IPS-20b (cell line): ENCODE measurements at regions not wholly inside any gene's neighbourhood (a gene's known extent, or its start where the extent isn't known, plus 50 kb on each side); places are given as distances from the start of the nearest gene placed in this dataset.

Experiments
- H3K27ac ChIP-seq: one replicate; pipeline ENCODE4 v1.5.1; 2013; ENCODE audit warnings: low read length
- H3K27me3 ChIP-seq: 2 replicates; pipeline ENCODE4 v1.6.1; 2013; ENCODE audit warnings: mild to moderate bottlenecking, low read length, inconsistent platforms; ENCODE audit not compliant: insufficient read depth
- H3K36me3 ChIP-seq: 2 replicates; pipeline ENCODE4 v1.6.1; 2013; ENCODE audit warnings: low read depth, mild to moderate bottlenecking, inconsistent platforms, low read length, moderate library complexity; ENCODE audit not compliant: insufficient read depth
- H3K4me1 ChIP-seq: 2 replicates; pipeline ENCODE4 v1.6.1; 2013; ENCODE audit warnings: mild to moderate bottlenecking, control low read depth, inconsistent platforms, low read length, moderate library complexity; ENCODE audit not compliant: insufficient read depth
- H3K4me3 ChIP-seq: 2 replicates; pipeline ENCODE4 v1.5.1; 2013; ENCODE audit warnings: mild to moderate bottlenecking, low read length, inconsistent platforms
- H3K9ac ChIP-seq: 2 replicates; pipeline ENCODE4 v1.6.1; 2013; ENCODE audit warnings: low read depth, mild to moderate bottlenecking, inconsistent platforms, low read length, moderate library complexity
- H3K9me3 ChIP-seq: 2 replicates; pipeline ENCODE4 v1.6.1; 2013; ENCODE audit warnings: mild to moderate bottlenecking, low read depth, low read length, inconsistent platforms; ENCODE audit not compliant: insufficient read depth

DNA sequence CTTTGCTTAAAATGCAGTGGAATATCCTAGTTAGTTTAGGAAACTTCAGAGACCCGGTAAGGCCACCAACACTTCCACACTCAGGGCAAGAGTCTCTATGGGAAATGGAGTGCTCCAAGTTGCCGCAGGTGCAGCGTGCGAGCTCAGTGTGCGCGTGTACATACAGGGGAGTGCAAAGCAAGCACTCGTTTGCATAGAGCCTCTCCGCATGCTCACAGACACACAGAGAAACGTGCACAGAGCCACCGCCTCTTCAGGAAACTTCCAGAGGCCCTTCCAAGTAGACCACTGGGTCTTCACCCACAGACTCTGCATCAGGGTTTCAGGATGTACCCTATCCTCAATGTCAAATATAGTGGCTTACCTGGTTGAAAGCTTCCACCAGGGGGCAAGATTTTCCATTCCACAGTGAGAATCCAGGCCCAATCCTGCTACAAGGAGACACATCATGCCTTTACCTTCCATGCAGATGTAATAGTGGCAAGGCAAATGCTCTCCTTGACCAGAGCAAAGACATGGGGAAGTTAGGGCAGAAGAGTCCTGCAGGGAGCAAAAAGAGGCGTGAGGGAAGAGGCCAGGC is 513.0 kb upstream of the MYT1L start:
- no peaks in the 10 kb centered on the region for H3K27me3 ChIP-seq

DNA sequence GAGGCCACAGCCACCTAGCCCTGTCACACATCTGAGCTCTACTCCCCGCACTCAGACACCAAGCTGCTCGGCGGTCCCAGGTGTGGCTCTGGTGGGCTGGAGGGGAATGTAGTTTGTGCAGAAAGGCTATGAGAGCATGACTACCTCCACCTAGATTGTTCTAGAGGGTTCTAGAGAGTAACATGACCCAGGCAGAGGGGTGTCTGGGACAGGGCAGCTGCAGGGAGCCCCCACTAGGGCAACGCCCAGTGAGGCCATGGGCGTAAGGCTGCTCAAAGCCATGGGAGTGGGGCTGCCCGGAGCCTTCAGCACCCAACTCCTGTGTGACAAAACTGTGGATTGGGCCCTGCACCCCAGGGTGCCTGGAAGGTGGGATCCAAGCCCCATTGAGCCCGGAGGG is 511.4 kb upstream of the MYT1L start:
- Histone ChIP-seq H3K4me1 (no peaks in the 10 kb centered on the region), H3K27ac (no peak overlapping the region), H3K9me3 (no peaks in the 10 kb centered on the region), H3K36me3 (no peaks in the 10 kb centered on the region), H3K4me3 (no peak overlapping the region), H3K9ac (no peak overlapping the region), H3K27me3 (no peaks in the 10 kb centered on the region)

More for the DNA sequence above, 513.0 kb upstream of the MYT1L start:
- Histone ChIP-seq H3K9ac (no peak overlapping the region), H3K27ac (no peak overlapping the region), H3K36me3 (no peaks in the 10 kb centered on the region), H3K4me3 (no peak overlapping the region), H3K4me1 (peaks cover 2% of the 10 kb centered on the region; the same call in 1 of the 2 replicates), H3K9me3 (no peaks in the 10 kb centered on the region)

- no peaks in the 10 kb centered on the region for H3K36me3 ChIP-seq
- H3K27ac ChIP-seq: no peak overlapping the region
- H3K4me1 ChIP-seq: no peaks in the 10 kb centered on the region
- no peaks in the 10 kb centered on the region for H3K27me3 ChIP-seq
- H3K9ac ChIP-seq: no peak overlapping the region
- no peak overlapping the region for H3K4me3 ChIP-seq
- H3K9me3 ChIP-seq: no peaks in the 10 kb centered on the region
Observed at GRCh38 chr2:2840681-2841300, 509.7 kb upstream of the MYT1L start.

DNA sequence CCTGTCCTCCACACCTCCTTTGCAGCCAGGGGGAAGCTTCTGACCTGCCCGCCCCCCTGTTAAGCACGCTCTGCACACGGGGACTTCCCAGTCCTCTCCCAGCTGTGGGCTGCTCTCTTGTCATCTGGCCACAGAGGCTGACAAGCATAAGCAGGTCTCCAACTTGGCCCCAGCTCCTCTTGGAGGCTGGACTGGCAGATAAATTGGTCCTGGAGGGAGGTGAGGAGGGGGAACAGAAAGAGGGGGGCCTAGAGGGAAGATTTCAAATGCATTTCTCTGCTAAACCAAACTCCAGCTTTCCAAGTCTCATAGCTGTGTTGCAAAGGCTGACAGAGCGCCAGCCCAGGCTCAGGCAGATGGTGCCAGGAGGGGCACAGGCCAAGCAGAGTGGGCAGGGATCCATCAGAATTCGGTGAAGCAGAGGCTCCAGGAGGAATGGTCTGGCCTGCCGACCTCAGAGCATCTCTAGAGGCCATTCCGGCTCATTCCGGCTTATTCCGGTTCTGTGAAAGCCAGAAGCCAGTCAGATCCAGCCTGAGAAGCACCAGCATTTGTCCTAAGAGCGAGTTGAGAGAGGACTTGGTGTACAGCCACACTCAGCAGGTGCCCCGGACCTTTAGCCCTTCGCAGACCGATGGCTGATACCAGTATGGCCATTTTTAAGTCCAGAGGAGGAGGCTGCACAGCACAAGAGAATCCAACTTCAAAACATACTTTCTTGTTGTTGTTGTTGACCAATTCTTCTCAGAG is 508.9 kb upstream of the MYT1L start:
- Histone ChIP-seq H3K27me3 (no peaks in the 10 kb centered on the region), H3K9ac (no peak overlapping the region), H3K36me3 (no peaks in the 10 kb centered on the region), H3K4me3 (no peak overlapping the region), H3K9me3 (no peaks in the 10 kb centered on the region), H3K4me1 (no peaks in the 10 kb centered on the region), H3K27ac (no peak overlapping the region)

GRCh38 chr2:2839393-2839781 is 508.3 kb upstream of the MYT1L start:
- Histone ChIP-seq H3K9me3 (no peaks in the 10 kb centered on the region), H3K36me3 (no peaks in the 10 kb centered on the region), H3K4me1 (no peaks in the 10 kb centered on the region), H3K9ac (no peak overlapping the region), H3K4me3 (no peak overlapping the region), H3K27ac (no peak overlapping the region), H3K27me3 (no peaks in the 10 kb centered on the region)

DNA sequence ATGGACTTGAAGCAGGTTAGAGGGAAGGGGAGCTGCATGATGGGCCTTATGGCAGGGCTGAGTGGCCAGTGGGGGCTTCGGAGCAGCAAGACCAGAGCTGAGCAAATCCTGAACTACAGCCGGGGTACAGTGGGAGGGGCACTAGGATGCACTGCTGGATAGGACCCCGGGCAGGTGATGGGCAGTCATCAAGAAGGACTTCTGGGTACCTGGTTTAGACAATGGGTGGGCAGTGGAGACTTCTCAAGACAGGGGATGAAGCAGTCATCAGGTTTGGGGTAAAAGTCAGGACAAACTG is 507.4 kb upstream of the MYT1L start:
- Histone ChIP-seq H3K9ac (no peak overlapping the region), H3K4me3 (no peak overlapping the region), H3K4me1 (no peaks in the 10 kb centered on the region), H3K9me3 (no peaks in the 10 kb centered on the region), H3K36me3 (no peaks in the 10 kb centered on the region), H3K27ac (no peak overlapping the region), H3K27me3 (no peaks in the 10 kb centered on the region)

DNA sequence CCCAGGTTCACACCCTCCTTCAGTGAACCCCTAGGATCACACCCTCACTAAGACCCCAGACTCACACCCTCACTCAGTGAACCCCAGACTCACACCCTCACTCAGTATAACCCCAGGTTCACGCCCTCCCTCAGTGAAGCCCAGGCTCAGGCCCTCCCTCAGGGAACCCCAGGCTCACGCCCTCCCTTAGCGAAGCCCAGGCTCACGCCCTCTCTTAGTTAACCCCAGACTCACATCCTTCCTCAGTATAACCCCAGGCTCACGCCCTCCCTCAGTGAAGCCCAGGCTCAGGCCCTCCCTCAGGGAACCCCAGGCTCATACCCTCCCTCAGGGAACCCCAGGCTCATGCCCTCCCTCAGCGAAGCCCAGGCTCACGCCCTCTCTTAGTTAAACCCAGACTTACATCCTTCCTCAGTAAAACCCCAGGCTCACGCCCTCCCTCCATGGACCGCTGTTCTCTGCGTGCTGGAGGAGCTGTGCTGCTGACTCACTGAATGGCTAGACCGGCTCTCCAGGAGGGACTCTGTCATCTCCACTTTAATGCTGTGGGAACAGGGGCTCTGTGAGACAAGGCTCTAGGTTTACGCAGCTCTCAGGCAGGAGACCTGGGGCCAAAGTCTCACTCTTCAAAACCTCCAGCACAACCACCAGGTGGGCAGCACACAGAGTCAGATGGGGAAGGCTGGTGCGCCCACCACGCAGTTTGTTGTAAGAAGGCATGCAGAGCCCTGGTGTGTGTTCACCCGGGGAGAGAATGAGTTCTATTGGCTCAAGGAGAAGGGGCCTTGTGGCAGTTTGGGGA is 506.9 kb upstream of the MYT1L start:
- Histone ChIP-seq H3K4me1 (no peaks in the 10 kb centered on the region), H3K4me3 (no peak overlapping the region), H3K27me3 (no peaks in the 10 kb centered on the region), H3K9me3 (no peaks in the 10 kb centered on the region), H3K36me3 (no peaks in the 10 kb centered on the region), H3K9ac (no peak overlapping the region), H3K27ac (no peak overlapping the region)

DNA sequence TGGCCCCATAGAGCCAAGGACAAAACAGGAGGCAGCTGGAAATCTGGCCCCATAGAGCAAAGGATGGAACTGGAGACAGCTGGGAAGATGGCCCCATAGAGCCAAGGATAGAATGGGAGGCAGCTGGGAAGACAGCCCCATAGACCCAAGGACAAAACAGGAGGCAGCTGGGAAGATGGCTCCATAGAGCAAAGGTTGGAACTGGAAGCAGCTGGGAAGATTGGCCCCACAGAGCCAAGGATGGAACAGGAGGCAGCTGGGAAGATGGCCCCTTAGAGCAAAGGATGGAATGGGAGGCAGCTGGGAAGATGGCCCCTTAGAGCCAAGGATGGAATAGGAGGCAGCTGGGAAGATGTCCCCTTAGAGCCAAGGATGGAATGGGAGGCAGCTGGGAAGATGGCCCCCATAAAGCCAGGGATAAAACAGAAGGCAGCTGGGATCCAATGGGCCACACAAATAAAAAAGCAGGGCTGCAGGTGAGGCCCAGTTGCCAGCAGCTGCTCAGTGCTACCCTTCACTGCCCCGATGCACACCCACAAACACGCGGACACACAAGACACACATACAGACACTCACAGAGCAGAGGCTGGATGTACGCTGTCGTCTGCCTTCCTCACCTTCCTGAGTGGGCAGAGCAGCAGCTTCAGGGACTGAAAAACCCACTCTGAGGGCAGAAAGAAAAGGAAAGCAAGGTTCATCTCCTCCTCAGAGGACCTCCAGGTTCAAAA is 505.4 kb upstream of the MYT1L start:
- H3K4me3 ChIP-seq: no peak overlapping the region

GRCh38 chr2:2834516-2835254 is 503.6 kb upstream of the MYT1L start:
- Histone ChIP-seq H3K9ac (no peak overlapping the region), H3K27ac (no peak overlapping the region), H3K27me3 (no peaks in the 10 kb centered on the region), H3K36me3 (no peaks in the 10 kb centered on the region), H3K4me3 (no peak overlapping the region), H3K4me1 (no peaks in the 10 kb centered on the region), H3K9me3 (no peaks in the 10 kb centered on the region)

More for the DNA sequence above, 505.4 kb upstream of the MYT1L start:
- H3K4me1 ChIP-seq: no peaks in the 10 kb centered on the region
- H3K36me3 ChIP-seq: no peaks in the 10 kb centered on the region
- H3K27me3 ChIP-seq: no peaks in the 10 kb centered on the region
- no peak overlapping the region for H3K27ac ChIP-seq
- H3K9me3 ChIP-seq: no peaks in the 10 kb centered on the region
- H3K9ac ChIP-seq: no peak overlapping the region

- Histone ChIP-seq H3K27ac (no peak overlapping the region), H3K27me3 (no peaks in the 10 kb centered on the region), H3K36me3 (no peaks in the 10 kb centered on the region), H3K9ac (no peak overlapping the region), H3K4me1 (no peaks in the 10 kb centered on the region), H3K9me3 (no peaks in the 10 kb centered on the region), H3K4me3 (no peak overlapping the region)
Observed at GRCh38 chr2:2834105-2834504, 503.0 kb upstream of the MYT1L start.

DNA sequence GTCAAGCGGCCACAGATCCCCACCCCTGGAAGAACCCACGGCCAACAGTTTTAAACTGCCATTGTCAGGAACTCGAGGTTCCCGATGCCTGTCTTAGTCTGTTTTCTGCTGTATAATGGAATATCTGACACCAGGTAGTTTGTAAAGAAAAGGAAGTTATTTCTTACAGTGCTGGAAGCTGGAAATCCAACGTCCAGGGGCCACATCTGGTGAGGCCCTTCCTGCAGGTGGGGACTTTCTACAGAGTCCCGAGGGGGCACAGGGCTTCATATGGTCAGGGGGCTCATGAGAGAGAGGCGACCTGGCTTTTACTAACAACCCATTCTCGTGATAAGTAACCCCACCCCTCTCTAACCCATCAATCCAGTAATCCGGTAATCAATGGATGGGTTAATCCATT is 501.6 kb upstream of the MYT1L start:
- Histone ChIP-seq H3K4me3 (no peak overlapping the region), H3K4me1 (no peaks in the 10 kb centered on the region), H3K9ac (no peak overlapping the region), H3K9me3 (no peaks in the 10 kb centered on the region), H3K36me3 (no peaks in the 10 kb centered on the region), H3K27ac (no peak overlapping the region), H3K27me3 (no peaks in the 10 kb centered on the region)
